MM.1S (cell line): ENCODE measurements at regions not wholly inside any gene's neighbourhood (a gene's known extent, or its start where the extent isn't known, plus 50 kb on each side); places are given as distances from the start of the nearest gene placed in this dataset.

Source experiments
- DNase-seq: peaks from one replicate; pipeline ENCODE4 v3.0.0-alpha.2; 2015
- H2AFZ ChIP-seq: fragments of 300-600 bp; sonication (generic); 2 replicates; pipeline ENCODE4 v1.6.0; 2016; ENCODE audit warnings: antibody characterized with exemption, low read length
- H3F3A ChIP-seq: fragments of 300-600 bp; sonication (generic); 2 replicates; pipeline ENCODE4 v1.6.1; 2016; ENCODE audit warnings: mild to moderate bottlenecking, antibody characterized with exemption, low read length, moderate library complexity, mixed read lengths; ENCODE audit not compliant: insufficient read depth
- H3K27ac ChIP-seq: fragments of 300-600 bp; sonication (generic); 2 replicates; pipeline ENCODE4 v1.5.1; 2016; ENCODE audit warnings: mild to moderate bottlenecking, low read length
- H3K27me3 ChIP-seq: fragments of 300-600 bp; sonication (generic); replicated peaks from 2 replicates; pipeline ENCODE4 v1.6.0; 2016; ENCODE audit warnings: low read length; ENCODE audit not compliant: insufficient read depth
- H3K36me3 ChIP-seq: fragments of 300-600 bp; sonication (generic); replicated peaks from 2 replicates; pipeline ENCODE4 v1.6.1; 2016; ENCODE audit warnings: mild to moderate bottlenecking, low read length, mixed read lengths; ENCODE audit not compliant: insufficient read depth
- H3K4me1 ChIP-seq: fragments of 300-600 bp; sonication (generic); 2 replicates; pipeline ENCODE4 v1.6.1; 2016; ENCODE audit warnings: low read length, mixed read lengths
- H3K4me2 ChIP-seq: fragments of 300-600 bp; sonication (generic); 2 replicates; pipeline ENCODE4 v1.6.0; 2016; ENCODE audit warnings: low read depth, low read length
- H3K4me3 ChIP-seq: fragments of 300-600 bp; sonication (generic); 2 replicates; pipeline ENCODE4 v1.5.1; 2016; ENCODE audit warnings: low read length, mixed read lengths
- H3K79me2 ChIP-seq: fragments of 300-600 bp; sonication (generic); 2 replicates; pipeline ENCODE4 v1.6.1; 2016; ENCODE audit warnings: mixed run types, low read length, mixed read lengths
- H3K9ac ChIP-seq: fragments of 300-600 bp; sonication (generic); 2 replicates; pipeline ENCODE4 v1.6.1; 2016; ENCODE audit warnings: low read length, mixed read lengths
- H3K9me2 ChIP-seq: fragments of 300-600 bp; sonication (generic); replicated peaks from 2 replicates; pipeline ENCODE4 v1.6.1; 2016; ENCODE audit warnings: mild to moderate bottlenecking, low read length, mixed read lengths; ENCODE audit not compliant: insufficient read depth
- H3K9me3 ChIP-seq: fragments of 300-600 bp; sonication (generic); replicated peaks from 2 replicates; pipeline ENCODE4 v1.6.1; 2016; ENCODE audit warnings: mild to moderate bottlenecking, low read length, mixed read lengths; ENCODE audit not compliant: insufficient read depth
- H4K20me1 ChIP-seq: fragments of 300-600 bp; sonication (generic); 2 replicates; pipeline ENCODE4 v1.6.1; 2016; ENCODE audit warnings: mild to moderate bottlenecking, low read length, moderate library complexity, mixed read lengths; ENCODE audit not compliant: insufficient read depth
- CTCF ChIP-seq: fragments of 300-600 bp; sonication (generic); IDR thresholded peaks from 2 replicates; pipeline ENCODE4 v1.5.1; 2016; ENCODE audit warnings: antibody characterized with exemption, low read length, mixed read lengths
- EZH2 ChIP-seq: fragments of 300-600 bp; sonication (generic); optimal IDR thresholded peaks from 2 replicates; pipeline ENCODE3; 2017; ENCODE audit warnings: low read depth, mild to moderate bottlenecking, antibody characterized with exemption, low read length, mixed read lengths
- EZH2phosphoT487 ChIP-seq: fragments of 300-600 bp; sonication (generic); IDR thresholded peaks from 2 replicates; pipeline ENCODE4 v1.6.1; 2018; ENCODE audit warnings: antibody characterized with exemption, low read length

- Histone ChIP-seq H3K36me3 (no peaks in the 10 kb centered on the region), H3K27ac (no peak overlapping the region), H3K9me2 (no peaks in the 10 kb centered on the region), H3K79me2 (no peaks in the 10 kb centered on the region), H3K4me2 (no peak overlapping the region), H3K9ac (no peak overlapping the region), H3K9me3 (no peaks in the 10 kb centered on the region), H3K27me3 (no peaks in the 10 kb centered on the region), H4K20me1 (no peaks in the 10 kb centered on the region), H3F3A (no peaks in the 10 kb centered on the region), H2AFZ (no peak overlapping the region), H3K4me3 (no peak overlapping the region), H3K4me1 (no peaks in the 10 kb centered on the region)
- DNase-seq: no peak
- TF ChIP-seq EZH2: no peak
These were observed 109.6 kb downstream of the DLL1 start for GRCh38 chr6:170181338-170181690.

GRCh38 chr6:170180671-170181337, 110.1 kb downstream of the DLL1 start:
- no peaks in the 10 kb centered on the region for H3K4me1 ChIP-seq
- no peak for DNase-seq
- H3K27ac ChIP-seq: no peak overlapping the region
- H4K20me1 ChIP-seq: no peaks in the 10 kb centered on the region
- H3K9ac ChIP-seq: no peak overlapping the region
- H2AFZ ChIP-seq: no peak overlapping the region
- no peaks in the 10 kb centered on the region for H3K9me3 ChIP-seq
- no peaks in the 10 kb centered on the region for H3F3A ChIP-seq
- H3K4me3 ChIP-seq: no peak overlapping the region
- H3K9me2 ChIP-seq: no peaks in the 10 kb centered on the region
- H3K36me3 ChIP-seq: no peaks in the 10 kb centered on the region
- no peaks in the 10 kb centered on the region for H3K27me3 ChIP-seq
- H3K4me2 ChIP-seq: no peak overlapping the region
- no peak for TF ChIP-seq CTCF
- TF ChIP-seq EZH2phosphoT487: no peak
- TF ChIP-seq EZH2: no peak
- no peaks in the 10 kb centered on the region for H3K79me2 ChIP-seq

- no peak for DNase-seq
These were observed 111.1 kb downstream of the DLL1 start for GRCh38 chr6:170179616-170180324.

More at GRCh38 chr6:170179616-170180324, 111.1 kb downstream of the DLL1 start:
- no peaks in the 10 kb centered on the region for H4K20me1 ChIP-seq
- no peaks in the 10 kb centered on the region for H3K79me2 ChIP-seq
- H3K9me3 ChIP-seq: no peaks in the 10 kb centered on the region
- no peaks in the 10 kb centered on the region for H3K27me3 ChIP-seq
- H3K4me1 ChIP-seq: no peaks in the 10 kb centered on the region
- no peaks in the 10 kb centered on the region for H3K9me2 ChIP-seq
- H3K27ac ChIP-seq: no peak overlapping the region
- H3F3A ChIP-seq: no peaks in the 10 kb centered on the region
- TF ChIP-seq EZH2phosphoT487: no peak
- no peak for TF ChIP-seq EZH2
- TF ChIP-seq CTCF: no peak
- no peak overlapping the region for H3K9ac ChIP-seq
- H3K36me3 ChIP-seq: no peaks in the 10 kb centered on the region
- H3K4me2 ChIP-seq: no peak overlapping the region
- H3K4me3 ChIP-seq: no peak overlapping the region
- H2AFZ ChIP-seq: no peak overlapping the region
